ENCODE measurements at regions not wholly inside any gene's neighbourhood (a gene's known extent, or its start where the extent isn't known, plus 50 kb on each side); places are given as distances from the start of the nearest gene placed in this dataset.

GRCh38 chr12:4099276-4099675 lies 174.3 kb upstream of the CCND2 start:
- intact Hi-C loops (cut with DNase I), result no loop called here
- no peak for TF ChIP-seq POLR2AphosphoS5 (IDR thresholded peaks at IDR 0.05)
- no peak for TF ChIP-seq CTCF (IDR thresholded peaks at IDR 0.05)
- no peak for TF ChIP-seq POLR2A (IDR thresholded peaks at IDR 0.05)
- WGBS, result 27% methylated on average over 3 of the region's 3 CpGs
- Histone ChIP-seq H3K4me1 (replicated peaks) (no peaks in the 10 kb centered on the region), H3K27ac (no peak overlapping the region), H3K36me3 (no peaks in the 10 kb centered on the region), H3K27me3 (replicated peaks; ENCODE audit: insufficient read depth) (no peaks in the 10 kb centered on the region), H3K4me3 (no peak overlapping the region), H3K9me3 (no peaks in the 10 kb centered on the region)
- no peak for DNase-seq (ENCODE audit: low spot score)

- intact Hi-C loops (cut with DNase I), result no loop called here
- Histone ChIP-seq H3K4me3 (no peak overlapping the region), H3K27ac (no peak overlapping the region), H3K27me3 (replicated peaks; ENCODE audit: insufficient read depth) (no peaks in the 10 kb centered on the region), H3K4me1 (replicated peaks) (no peaks in the 10 kb centered on the region), H3K9me3 (no peaks in the 10 kb centered on the region), H3K36me3 (no peaks in the 10 kb centered on the region)
- TF ChIP-seq CTCF (IDR thresholded peaks at IDR 0.05) (no peak), POLR2AphosphoS5 (IDR thresholded peaks at IDR 0.05) (no peak), POLR2A (IDR thresholded peaks at IDR 0.05) (no peak)
- DNase-seq (ENCODE audit: low spot score), result no peak
- WGBS, result 77% methylated on average over 5 of the region's 5 CpGs
Observed at GRCh38 chr12:4091016-4091743, 182.4 kb upstream of the CCND2 start.

- H3K9me3 ChIP-seq, result no peaks in the 10 kb centered on the region
- no peaks in the 10 kb centered on the region for H3K4me1 ChIP-seq (replicated peaks)
- H3K27ac ChIP-seq, result no peak overlapping the region
- H3K27me3 ChIP-seq (replicated peaks; ENCODE audit: insufficient read depth), result no peaks in the 10 kb centered on the region
- no peaks in the 10 kb centered on the region for H3K36me3 ChIP-seq
- TF ChIP-seq POLR2AphosphoS5 (IDR thresholded peaks at IDR 0.05), result no peak
- no peak for TF ChIP-seq CTCF (IDR thresholded peaks at IDR 0.05)
- TF ChIP-seq POLR2A (IDR thresholded peaks at IDR 0.05), result no peak
- no peak overlapping the region for H3K4me3 ChIP-seq
- intact Hi-C loops (cut with DNase I), result no loop called here
- WGBS, result 86% methylated on average over 3 of the region's 3 CpGs
- DNase-seq (ENCODE audit: low spot score), result no peak
Observed at GRCh38 chr12:4089956-4090355, 183.6 kb upstream of the CCND2 start.

GRCh38 chr12:4089121-4089606 lies 184.4 kb upstream of the CCND2 start:
- Histone ChIP-seq H3K27ac (no peak overlapping the region), H3K27me3 (replicated peaks; ENCODE audit: insufficient read depth) (no peaks in the 10 kb centered on the region), H3K4me1 (replicated peaks) (no peaks in the 10 kb centered on the region), H3K4me3 (no peak overlapping the region), H3K9me3 (no peaks in the 10 kb centered on the region), H3K36me3 (no peaks in the 10 kb centered on the region)
- intact Hi-C loops (cut with DNase I), result no loop called here
- DNase-seq (ENCODE audit: low spot score), result no peak
- TF ChIP-seq POLR2AphosphoS5 (IDR thresholded peaks at IDR 0.05), result no peak
- no peak for TF ChIP-seq CTCF (IDR thresholded peaks at IDR 0.05)
- no peak for TF ChIP-seq POLR2A (IDR thresholded peaks at IDR 0.05)
- WGBS, result 83% methylated on average over 5 of the region's 5 CpGs

GRCh38 chr12:4088451-4088850 lies 185.1 kb upstream of the CCND2 start:
- Histone ChIP-seq H3K27me3 (replicated peaks; ENCODE audit: insufficient read depth) (no peaks in the 10 kb centered on the region), H3K4me1 (replicated peaks) (no peaks in the 10 kb centered on the region)
- WGBS, result 94% methylated on average over 9 of the region's 9 CpGs

More at GRCh38 chr12:4088451-4088850, 185.1 kb upstream of the CCND2 start:
- Histone ChIP-seq H3K4me3 (no peak overlapping the region), H3K27ac (no peak overlapping the region), H3K36me3 (no peaks in the 10 kb centered on the region), H3K9me3 (no peaks in the 10 kb centered on the region)
- TF ChIP-seq POLR2AphosphoS5 (IDR thresholded peaks at IDR 0.05), result no peak
- TF ChIP-seq POLR2A (IDR thresholded peaks at IDR 0.05), result no peak
- no peak for TF ChIP-seq CTCF (IDR thresholded peaks at IDR 0.05)
- DNase-seq (ENCODE audit: low spot score), result no peak
- intact Hi-C loops (cut with DNase I), result no loop called here
